ENCODE measurements at regions not wholly inside any gene's neighbourhood (a gene's known extent, or its start where the extent isn't known, plus 50 kb on each side); places are given as distances from the start of the nearest gene placed in this dataset.
"Not testable (repeated sequence)": the region's sequence is repeated elsewhere in the genome, so short reads cannot be mapped to it uniquely, and the experiment has no call there.

- DNase-seq = no peak
These were observed 629.4 kb upstream of the KCND2 start for GRCh38 chr7:119643558-119643957.

- no peak for DNase-seq
These were observed 625.7 kb upstream of the KCND2 start for GRCh38 chr7:119647286-119647685.

- DNase-seq = not testable (repeated sequence)
These were observed 624.2 kb upstream of the KCND2 start for GRCh38 chr7:119648752-119649151.

GRCh38 chr7:119660080-119660479, 612.9 kb upstream of the KCND2 start:
- DNase-seq = no peak

GRCh38 chr7:119664601-119665000, 608.4 kb upstream of the KCND2 start:
- DNase-seq = no peak

- DNase-seq = no peak
These were observed 607.2 kb upstream of the KCND2 start for GRCh38 chr7:119665796-119666195.

- no peak for DNase-seq
These were observed 591.6 kb upstream of the KCND2 start for GRCh38 chr7:119681336-119681735.

- no peak for DNase-seq
These were observed 588.2 kb upstream of the KCND2 start for GRCh38 chr7:119684763-119685162.

- DNase-seq = no peak
These were observed 587.1 kb upstream of the KCND2 start for GRCh38 chr7:119685906-119686305.

GRCh38 chr7:119688831-119689230, 584.1 kb upstream of the KCND2 start:
- DNase-seq = no peak

- DNase-seq = no peak
These were observed 580.4 kb upstream of the KCND2 start for GRCh38 chr7:119692541-119692940.

GRCh38 chr7:119694506-119694905, 578.5 kb upstream of the KCND2 start:
- no peak for DNase-seq

GRCh38 chr7:119696336-119696735, 576.6 kb upstream of the KCND2 start:
- no peak for DNase-seq

GRCh38 chr7:119703895-119704294, 569.1 kb upstream of the KCND2 start:
- no peak for DNase-seq

GRCh38 chr7:119706608-119707007, 566.4 kb upstream of the KCND2 start:
- no peak for DNase-seq

GRCh38 chr7:119708891-119709290, 564.1 kb upstream of the KCND2 start:
- no peak for DNase-seq

GRCh38 chr7:119711104-119711503, 561.9 kb upstream of the KCND2 start:
- DNase-seq = no peak

GRCh38 chr7:119712886-119713462, 560.0 kb upstream of the KCND2 start:
- no peak for DNase-seq

- DNase-seq = no peak
These were observed 559.4 kb upstream of the KCND2 start for GRCh38 chr7:119713606-119714005.

- no peak for DNase-seq
These were observed 552.4 kb upstream of the KCND2 start for GRCh38 chr7:119720541-119720940.

GRCh38 chr7:119724041-119724792, 548.8 kb upstream of the KCND2 start:
- DNase-seq = no peak

GRCh38 chr7:119733127-119733879, 539.7 kb upstream of the KCND2 start:
- DNase-seq = no peak

- DNase-seq = no peak
These were observed 535.6 kb upstream of the KCND2 start for GRCh38 chr7:119737390-119737789.

GRCh38 chr7:119745280-119745679, 527.7 kb upstream of the KCND2 start:
- not testable (repeated sequence) for DNase-seq
